IMR-90 (cell line): ENCODE measurements at regions not wholly inside any gene's neighbourhood (a gene's known extent, or its start where the extent isn't known, plus 50 kb on each side); places are given as distances from the start of the nearest gene placed in this dataset.
"Not testable (repeated sequence)": the region's sequence is repeated elsewhere in the genome, so short reads cannot be mapped to it uniquely, and the experiment has no call there.

Source experiments
- ATAC-seq: fragments of 200-7000 bp; cut with Tn5 transposase; 2 replicates; pipeline ENCODE4 v1.9.1; 2020; ENCODE audit warnings: low read depth, mild to moderate bottlenecking, moderate library complexity
- BruUV-seq: library from RNA; stranded (reverse); fragments of 400-500 nt; replicated peaks from 2 replicates; lab custom pipeline; 2021; lab: Mats Ljungman, UMichigan
- CTCF ChIA-PET: fragments of 300-600 bp; formaldehyde crosslinking; extraction: SDS; loops from one replicate; lab custom pipeline; 2021; ENCODE audit warnings: antibody characterized with exemption; lab: Yijun Ruan, JAX
- POLR2A ChIA-PET: fragments of 300-600 bp; sonication (Branson Sonifier 250); formaldehyde crosslinking; loops from one replicate; lab custom pipeline; 2022; ENCODE audit warnings: antibody characterized with exemption; ENCODE audit not compliant: unreplicated experiment; lab: Charles Lee
- DNase-seq: peaks from one replicate; pipeline ENCODE4 v3.0.0; 2013
- H2AFZ ChIP-seq: replicated peaks from 2 replicates; pipeline ENCODE3; 2013; ENCODE audit warnings: low read length, mild to moderate bottlenecking; ENCODE audit not compliant: poor library complexity
- H2AK5ac ChIP-seq: 2 replicates; pipeline ENCODE4 v1.6.1; 2013; ENCODE audit warnings: low read depth, low read length, inconsistent platforms
- H2AK9ac ChIP-seq: replicated peaks from 2 replicates; pipeline ENCODE3; 2013; ENCODE audit warnings: mild to moderate bottlenecking, low read depth, low read length, moderate library complexity; ENCODE audit not compliant: poor library complexity
- H2BK120ac ChIP-seq: 2 replicates; pipeline ENCODE4 v1.6.1; 2013; ENCODE audit warnings: low read depth, low read length, inconsistent platforms
- H2BK15ac ChIP-seq: 3 replicates; pipeline ENCODE4 v1.6.1; 2013; ENCODE audit warnings: low read depth, low read length, inconsistent platforms
- H2BK20ac ChIP-seq: 2 replicates; pipeline ENCODE4 v1.6.1; 2013; ENCODE audit warnings: low read depth, mild to moderate bottlenecking, inconsistent platforms, low read length, moderate library complexity
- H2BK5ac ChIP-seq: 2 replicates; pipeline ENCODE4 v1.6.1; 2013; ENCODE audit warnings: mild to moderate bottlenecking, low read depth, low read length, inconsistent platforms; ENCODE audit not compliant: poor library complexity, severe bottlenecking
- H3K14ac ChIP-seq: replicated peaks from 2 replicates; pipeline ENCODE4 v1.6.1; 2013; ENCODE audit warnings: low read depth, low read length, inconsistent platforms
- H3K18ac ChIP-seq: 2 replicates; pipeline ENCODE4 v1.6.1; 2013; ENCODE audit warnings: low read depth, low read length, control low read depth
- H3K23ac ChIP-seq: 2 replicates; pipeline ENCODE4 v1.6.1; 2013; ENCODE audit warnings: low read depth, low read length, inconsistent platforms
- H3K27ac ChIP-seq: 2 replicates; pipeline ENCODE4 v1.5.1; 2013; ENCODE audit warnings: mild to moderate bottlenecking, control low read depth, low read length; ENCODE audit not compliant: insufficient read depth
- H3K27me3 ChIP-seq: 2 replicates; pipeline ENCODE4 v1.6.1; 2013; ENCODE audit warnings: low read length; ENCODE audit not compliant: control insufficient read depth, insufficient read depth
- H3K36me3 ChIP-seq: 2 replicates; pipeline ENCODE4 v1.6.1; 2013; ENCODE audit warnings: low read length, mixed read lengths; ENCODE audit not compliant: control insufficient read depth, insufficient read depth
- H3K4ac ChIP-seq: 2 replicates; pipeline ENCODE4 v1.6.1; 2013; ENCODE audit warnings: low read depth, low read length, inconsistent platforms
- H3K4me1 ChIP-seq: 2 replicates; pipeline ENCODE4 v1.6.1; 2013; ENCODE audit warnings: low read length, mixed read lengths; ENCODE audit not compliant: control insufficient read depth, insufficient read depth
- H3K4me2 ChIP-seq: 2 replicates; pipeline ENCODE4 v1.6.1; 2013; ENCODE audit warnings: low read depth, mild to moderate bottlenecking, control low read depth, low read length, moderate library complexity
- H3K4me3 ChIP-seq: 2 replicates; pipeline ENCODE4 v1.5.1; 2013; ENCODE audit warnings: low read depth, mild to moderate bottlenecking, control low read depth, low read length, moderate library complexity; ENCODE audit not compliant: insufficient read depth
- H3K56ac ChIP-seq: 2 replicates; pipeline ENCODE4 v1.6.1; 2013; ENCODE audit warnings: low read length, inconsistent platforms; ENCODE audit not compliant: insufficient read depth; ENCODE audit errors: extremely low read depth
- H3K79me1 ChIP-seq, 2 experiments: 2 replicates each; pipeline ENCODE4 v1.6.1; 2013; ENCODE audit warnings: low read length in 2 of 2, inconsistent platforms in 1 of 2, low read depth in 1 of 2
- H3K9ac ChIP-seq: 2 replicates; pipeline ENCODE4 v1.6.1; 2013; ENCODE audit warnings: low read depth, low read length, control low read depth
- H3K9me1 ChIP-seq: 2 replicates; pipeline ENCODE4 v1.6.1; 2013; ENCODE audit warnings: low read length, inconsistent platforms; ENCODE audit not compliant: insufficient read depth
- H3K9me3 ChIP-seq: 2 replicates; pipeline ENCODE4 v1.6.1; 2013; ENCODE audit warnings: low read length; ENCODE audit not compliant: control insufficient read depth, insufficient read depth
- H4K20me1 ChIP-seq: 2 replicates; pipeline ENCODE4 v1.6.1; 2013; ENCODE audit warnings: low read length, inconsistent platforms; ENCODE audit not compliant: insufficient read depth
- H4K5ac ChIP-seq: 2 replicates; pipeline ENCODE4 v1.6.1; 2013; ENCODE audit warnings: mild to moderate bottlenecking, low read depth, low read length, control low read depth
- H4K8ac ChIP-seq, 2 experiments: 2 replicates each; pipeline ENCODE4 v1.6.1; 2013; ENCODE audit warnings: low read depth in 2 of 2, low read length in 2 of 2, control low read depth in 1 of 2, inconsistent platforms in 1 of 2
- H4K91ac ChIP-seq: 2 replicates; pipeline ENCODE4 v1.6.1; 2013; ENCODE audit warnings: low read depth, low read length, inconsistent platforms; ENCODE audit not compliant: insufficient read depth
- BHLHE40 ChIP-seq: fragments of 150-350 bp; IDR thresholded peaks from 2 replicates; pipeline ENCODE4 v1.6.1; 2016; ENCODE audit warnings: mild to moderate bottlenecking, low read depth, low read length
- MAZ ChIP-seq: IDR thresholded peaks from 2 replicates; pipeline ENCODE4 v1.6.1; 2012; ENCODE audit warnings: low read depth, mild to moderate bottlenecking, low read length, improper control_type of control experiment, moderate library complexity, borderline replicate concordance
- POLR2A ChIP-seq: IDR thresholded peaks from 2 replicates; pipeline ENCODE4 v1.6.1; 2012; ENCODE audit warnings: mild to moderate bottlenecking, low read depth, low read length
- WGBS, 2 experiments: methylation state at CpG; one replicate each; pipeline versions ENCODE4 v1.1.5 to v1.1.7; 2013; ENCODE audit warnings: missing lambda C conversion rate in 2 of 2; ENCODE audit not compliant: insufficient read length in 1 of 2; ENCODE audit errors: extremely low coverage in 2 of 2; 5-methylcytosine and 5-hydroxymethylcytosine counted together
- dilution Hi-C: fragments of 300-500 bp; cut with HindIII; formaldehyde crosslinking; loops from one replicate; pipeline ENCODE4 v1.14.3; 2018; ENCODE audit warnings: low sequenced_read_pairs; ENCODE audit not compliant: unreplicated experiment
- in situ Hi-C: fragments of 300-500 bp; cut with MboI; formaldehyde crosslinking; loops from 3 replicates; pipeline ENCODE4 v1.14.3; 2019; ENCODE audit warnings: low sequenced_read_pairs, inconsistent platforms, mixed read lengths
- intact Hi-C: fragments of 100-400 bp; cut with micrococcal nuclease; formaldehyde crosslinking; loops from 2 replicates; pipeline ENCODE4 v1.10.0; 2022

DNA sequence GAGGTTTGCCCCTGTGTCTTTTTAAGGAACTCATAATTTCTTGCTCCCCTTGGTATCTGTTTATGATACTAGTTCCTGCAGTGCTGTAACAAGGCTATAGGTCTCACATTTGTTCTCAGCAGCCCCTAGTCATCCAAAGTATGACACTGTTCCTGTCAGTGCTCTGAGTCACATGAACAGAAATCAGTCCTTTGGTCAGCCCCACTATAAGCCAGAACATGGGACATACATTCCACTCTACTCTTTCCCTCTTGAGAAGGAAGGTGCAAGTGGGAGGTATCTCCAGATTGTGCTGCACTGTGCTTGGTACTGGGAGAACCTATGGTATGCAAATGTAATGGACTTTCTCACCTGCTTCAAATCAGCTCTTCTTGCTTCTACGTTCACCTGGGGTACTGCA lies 87.0 kb downstream of the IARS1 start:
- peak overlapping the region; percentile 65 for H2BK120ac ChIP-seq
- no peak overlapping the region for H3K4ac ChIP-seq
- peak; percentile 59 for DNase-seq
- peak overlapping the region; percentile 25 for H2BK5ac ChIP-seq
- H2AK9ac ChIP-seq: no peak overlapping the region
- ATAC-seq: peak; percentile 55
- in situ Hi-C loops (no loop called here), intact Hi-C loops (no loop called here), dilution Hi-C loops (no loop called here)
- 0 out of 2 replicates have a peak, but pooled peaks have one; percentile 22 for TF ChIP-seq POLR2A
- TF ChIP-seq BHLHE40: 0 out of 2 replicates have a peak, but pooled peaks have one; percentile 12
- TF ChIP-seq MAZ: no peak
- H3K14ac ChIP-seq: peak overlapping the region; percentile 43; the same call in 1 of the 2 replicates
- H2AFZ ChIP-seq: no peak overlapping the region
- no peak overlapping the region for H3K9ac ChIP-seq
- H3K9me3 ChIP-seq: peaks cover 4% of the 10 kb centered on the region; the same call in 1 of the 2 replicates
- H3K4me3 ChIP-seq: no peak overlapping the region
- WGBS, 2 experiments: no CpG with 5 or more reads among the region's 1 CpG
- H3K4me2 ChIP-seq: no peak overlapping the region
- H3K27me3 ChIP-seq: no peaks in the 10 kb centered on the region
- no peak overlapping the region; the same call in 1 of the 2 replicates for H3K56ac ChIP-seq
- H3K18ac ChIP-seq: peak overlapping the region; percentile 42; the same call in 1 of the 2 replicates
- H4K20me1 ChIP-seq: no peaks in the 10 kb centered on the region
- ChIA-PET POLR2A (no interaction called here), CTCF (interaction anchor here (1.6 kb wide), 1 partner anchor 36 kb away, joined by 3 read pairs; no protein-coding TSS in a partner anchor)
- peaks cover 22% of the 10 kb centered on the region for H3K36me3 ChIP-seq
- peak overlapping the region in 1 of 2 experiments; percentile 28; a peak in 2 of 4 replicates for H4K8ac ChIP-seq
- peak overlapping the region; percentile 57 for H2BK20ac ChIP-seq
- H4K5ac ChIP-seq: peak overlapping the region; percentile 75
- H3K23ac ChIP-seq: 0 out of 2 replicates have a peak overlapping the region, but pooled peaks have one; percentile 12
- H4K91ac ChIP-seq: no peak overlapping the region
- H3K79me1 ChIP-seq: peaks cover 0 to 7% of the 10 kb centered on the region in 2 experiments; a peak in 2 of 4 replicates
- peak overlapping the region; percentile 18; the same call in 1 of the 3 replicates for H2BK15ac ChIP-seq
- H3K9me1 ChIP-seq: peaks cover 3% of the 10 kb centered on the region
- peak overlapping the region; percentile 86; the same call in 1 of the 2 replicates for H2AK5ac ChIP-seq
- H3K4me1 ChIP-seq: peaks cover 13% of the 10 kb centered on the region
- BruUV-seq: no TSS peak
- H3K27ac ChIP-seq: no peak overlapping the region

DNA sequence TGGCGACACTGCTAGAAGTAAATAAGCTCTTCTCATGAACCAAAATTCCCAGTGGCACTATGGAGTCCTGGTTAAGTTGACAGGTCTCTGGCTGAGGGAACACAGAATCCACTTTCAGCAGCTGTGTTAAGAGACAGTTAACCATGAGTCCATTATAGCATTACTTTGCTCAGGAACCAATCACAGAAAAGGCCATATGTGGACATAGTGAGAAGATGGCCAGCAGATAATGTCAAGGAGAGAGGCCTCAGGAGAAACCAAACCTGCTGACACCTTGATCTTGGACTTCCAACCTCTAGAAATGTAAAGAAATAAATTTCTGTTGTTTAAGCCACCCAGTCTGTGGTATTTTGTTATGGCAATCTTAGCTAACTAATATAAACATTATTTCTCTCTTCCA lies 88.7 kb upstream of the SPTLC1 start:
- H3K9me1 ChIP-seq, H3K14ac ChIP-seq, H2BK15ac ChIP-seq, H4K8ac ChIP-seq, CTCF ChIA-PET, H3K23ac ChIP-seq, H3K9ac ChIP-seq, H2AFZ ChIP-seq, H3K4ac ChIP-seq, H3K4me1 ChIP-seq, H3K56ac ChIP-seq, intact Hi-C loops, H3K27me3 ChIP-seq, H3K27ac ChIP-seq, BruUV-seq, H3K4me3 ChIP-seq, dilution Hi-C loops, H2BK20ac ChIP-seq, H3K4me2 ChIP-seq, in situ Hi-C loops, H3K36me3 ChIP-seq, H2BK120ac ChIP-seq, H2AK5ac ChIP-seq, H2AK9ac ChIP-seq, H4K5ac ChIP-seq, H3K79me1 ChIP-seq, H3K18ac ChIP-seq, POLR2A ChIA-PET, DNase-seq, H4K20me1 ChIP-seq, H2BK5ac ChIP-seq, ATAC-seq, H3K9me3 ChIP-seq: not testable (repeated sequence)
- 0 out of 2 replicates have a peak overlapping the region, but pooled peaks have one; percentile 0 for H4K91ac ChIP-seq
- WGBS, 2 experiments: no CpG with 5 or more reads among the region's 1 CpG
